Aorta (tissue), 5 donors: ENCODE measurements at regions not wholly inside any gene's neighbourhood (a gene's known extent, or its start where the extent isn't known, plus 50 kb on each side); places are given as distances from the start of the nearest gene placed in this dataset.
A peak's percentile ranks its signal among the peaks of the same experiment; 100 is the strongest.

ENCODE experiments used
- ATAC-seq: fragments of 200-7000 bp; cut with Tn5 transposase; one replicate; pipeline ENCODE4 v1.9.1; 2022; ENCODE audit warnings: moderate library complexity; ENCODE audit not compliant: low FRiP score
- DNase-seq, 2 donors: peaks; one replicate each; pipeline ENCODE4 v3.0.0-alpha.2; 2020
- H3K27ac ChIP-seq, 2 donors: one replicate each; pipeline ENCODE4 v1.5.1; 2013; ENCODE audit warnings: low read length in 2 of 2, mild to moderate bottlenecking in 2 of 2, moderate library complexity in 2 of 2, control low read depth in 1 of 2, inconsistent platforms in 1 of 2, low read depth in 1 of 2
- H3K27me3 ChIP-seq, 2 donors: one replicate each; pipeline ENCODE4 v1.6.1; 2013; ENCODE audit warnings: control low read depth in 1 of 2, low read length in 1 of 2, mild to moderate bottlenecking in 1 of 2, moderate library complexity in 1 of 2; ENCODE audit not compliant: insufficient read depth in 2 of 2, control insufficient read depth in 1 of 2
- H3K36me3 ChIP-seq, 2 donors: one replicate each; pipeline ENCODE4 v1.6.1; 2013; ENCODE audit warnings: control low read depth in 1 of 2, low read length in 1 of 2, mild to moderate bottlenecking in 1 of 2; ENCODE audit not compliant: insufficient read depth in 2 of 2, control insufficient read depth in 1 of 2
- H3K4me1 ChIP-seq, 2 donors: one replicate each; pipeline ENCODE4 v1.6.1; 2013; ENCODE audit warnings: low read length in 2 of 2, control low read depth in 1 of 2, mild to moderate bottlenecking in 1 of 2, moderate library complexity in 1 of 2; ENCODE audit not compliant: insufficient read depth in 2 of 2, control insufficient read depth in 1 of 2
- H3K4me3 ChIP-seq, 2 donors: one replicate each; pipeline ENCODE4 v1.5.1; 2013; ENCODE audit warnings: low read length in 2 of 2, control low read depth in 1 of 2, mild to moderate bottlenecking in 1 of 2
- H3K9me3 ChIP-seq: one replicate; pipeline ENCODE4 v1.6.1; 2013; ENCODE audit warnings: mild to moderate bottlenecking, low read length; ENCODE audit not compliant: control insufficient read depth
- WGBS, 2 donors: extraction: QIAGEN DNeasy Blood & Tissue Kit; methylation state at CpG; one replicate each; pipeline ENCODE4 v1.1.7; 2013; 5-methylcytosine and 5-hydroxymethylcytosine counted together
- intact Hi-C, 2 donors: fragments of 100-400 bp; cut with DNase I; formaldehyde crosslinking; loops; one replicate each; pipeline versions ENCODE4 v1.14.2 to v1.15.0; 2022
- donor health status: healthy with polysubstance abuse.
- donor health status: Bipolar disorder and iron deficiency.
- donor health status: DM: no; HTN: no; CAD: no.
- donor health status: DM: no; HTN: no; CAD: no.
- donor health status: DM: yes; HTN: yes; CAD: no.

DNA sequence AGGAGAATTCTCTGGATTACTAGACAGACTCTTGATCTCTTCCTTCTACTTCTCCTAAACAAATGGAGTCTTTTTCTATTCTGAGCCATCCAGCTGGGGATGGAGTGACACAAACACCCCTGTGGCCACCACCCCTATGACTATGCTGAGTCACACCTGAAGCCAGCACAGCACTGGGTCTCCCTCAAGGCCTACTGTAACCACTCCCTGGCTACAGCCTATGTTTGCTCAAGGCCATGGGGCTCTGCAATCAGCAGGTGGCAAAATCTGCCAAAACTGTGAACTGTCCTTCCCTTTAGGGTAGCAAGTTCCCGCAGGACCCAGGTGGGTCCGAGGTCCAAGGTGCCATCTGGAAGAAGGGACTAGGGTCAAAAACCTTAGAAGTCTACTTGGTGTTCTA lies 132.3 kb downstream of the TINAG start:
- Histone ChIP-seq H3K27ac (no peak overlapping the region), H3K4me3 (no peak overlapping the region), H3K4me1 (no peaks in the 10 kb centered on the region), H3K27me3 (no peaks in the 10 kb centered on the region), H3K9me3 (no peaks in the 10 kb centered on the region), H3K36me3 (no peaks in the 10 kb centered on the region)
- WGBS, 2 donors, result 88 to 92% methylated on average over 2 of the region's 2 CpGs
- DNase-seq (no peak), ATAC-seq (no peak)
- intact Hi-C loops, result no loop called here

- DNase-seq (peak in 1 of 2 donors; percentile 23), ATAC-seq (no peak)
- 90 to 96% methylated on average over 2 of the region's 2 CpGs for WGBS, 2 donors
- Histone ChIP-seq H3K4me3 (no peak overlapping the region), H3K27ac (no peak overlapping the region), H3K27me3 (no peaks in the 10 kb centered on the region), H3K9me3 (no peaks in the 10 kb centered on the region), H3K36me3 (no peaks in the 10 kb centered on the region), H3K4me1 (no peaks in the 10 kb centered on the region)
- intact Hi-C loops, result no loop called here
These were observed 132.8 kb downstream of the TINAG start for GRCh38 chr6:54441020-54441419.

- no peak overlapping the region for H3K27ac ChIP-seq
- no peaks in the 10 kb centered on the region for H3K36me3 ChIP-seq
- intact Hi-C loops, result no loop called here
- peak; percentile 41 for ATAC-seq
- H3K27me3 ChIP-seq, result no peaks in the 10 kb centered on the region
- no peaks in the 10 kb centered on the region for H3K9me3 ChIP-seq
- DNase-seq, result peak in 1 of 2 donors; percentile 32
- no peaks in the 10 kb centered on the region for H3K4me1 ChIP-seq
- no peak overlapping the region for H3K4me3 ChIP-seq
- 45 to 54% methylated on average over 7 of the region's 7 CpGs for WGBS, 2 donors
These were observed 133.5 kb downstream of the TINAG start for GRCh38 chr6:54441687-54442248.

DNA sequence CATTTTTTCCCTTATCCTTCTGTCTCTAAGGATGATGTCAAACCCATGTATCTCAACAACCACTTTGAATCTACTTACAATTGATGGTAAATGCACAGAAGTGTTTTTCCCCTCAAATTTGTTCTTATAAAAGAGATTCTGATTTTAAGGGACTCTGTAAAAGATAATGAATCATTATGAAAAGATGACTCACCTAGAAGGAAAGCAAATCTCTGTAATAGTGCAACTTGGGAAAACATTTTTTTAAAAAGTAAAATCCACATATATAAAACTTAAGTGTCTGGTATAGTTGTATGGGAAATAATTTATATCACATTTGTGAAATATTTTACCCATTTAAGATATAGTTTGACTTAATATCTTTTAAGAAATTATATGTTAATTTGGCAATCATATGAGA lies 137.0 kb downstream of the TINAG start:
- no peaks in the 10 kb centered on the region for H3K27me3 ChIP-seq
- H3K27ac ChIP-seq, result no peak overlapping the region
- no peaks in the 10 kb centered on the region for H3K4me1 ChIP-seq
- intact Hi-C loops, result no loop called here
- no peak overlapping the region for H3K4me3 ChIP-seq
- no peaks in the 10 kb centered on the region for H3K9me3 ChIP-seq
- ATAC-seq, result no peak
- DNase-seq, result no peak
- no peaks in the 10 kb centered on the region for H3K36me3 ChIP-seq

- intact Hi-C loops, result no loop called here
- DNase-seq (no peak), ATAC-seq (no peak)
- H3K4me1 ChIP-seq, result no peaks in the 10 kb centered on the region
- no peaks in the 10 kb centered on the region for H3K27me3 ChIP-seq
- H3K27ac ChIP-seq, result no peak overlapping the region
- no peaks in the 10 kb centered on the region for H3K36me3 ChIP-seq
- H3K4me3 ChIP-seq, result no peak overlapping the region
- H3K9me3 ChIP-seq, result no peaks in the 10 kb centered on the region
- 86 to 87% methylated on average over 4 of the region's 4 CpGs for WGBS, 2 donors
These were observed 140.4 kb downstream of the TINAG start for GRCh38 chr6:54448617-54449016.

- Histone ChIP-seq H3K4me1 (no peaks in the 10 kb centered on the region), H3K4me3 (no peak overlapping the region), H3K9me3 (no peaks in the 10 kb centered on the region), H3K27me3 (no peaks in the 10 kb centered on the region), H3K36me3 (no peaks in the 10 kb centered on the region), H3K27ac (no peak overlapping the region)
- DNase-seq, result no peak
- intact Hi-C loops, result no loop called here
- ATAC-seq, result no peak
These were observed 143.3 kb downstream of the TINAG start for GRCh38 chr6:54451516-54451915.

DNA sequence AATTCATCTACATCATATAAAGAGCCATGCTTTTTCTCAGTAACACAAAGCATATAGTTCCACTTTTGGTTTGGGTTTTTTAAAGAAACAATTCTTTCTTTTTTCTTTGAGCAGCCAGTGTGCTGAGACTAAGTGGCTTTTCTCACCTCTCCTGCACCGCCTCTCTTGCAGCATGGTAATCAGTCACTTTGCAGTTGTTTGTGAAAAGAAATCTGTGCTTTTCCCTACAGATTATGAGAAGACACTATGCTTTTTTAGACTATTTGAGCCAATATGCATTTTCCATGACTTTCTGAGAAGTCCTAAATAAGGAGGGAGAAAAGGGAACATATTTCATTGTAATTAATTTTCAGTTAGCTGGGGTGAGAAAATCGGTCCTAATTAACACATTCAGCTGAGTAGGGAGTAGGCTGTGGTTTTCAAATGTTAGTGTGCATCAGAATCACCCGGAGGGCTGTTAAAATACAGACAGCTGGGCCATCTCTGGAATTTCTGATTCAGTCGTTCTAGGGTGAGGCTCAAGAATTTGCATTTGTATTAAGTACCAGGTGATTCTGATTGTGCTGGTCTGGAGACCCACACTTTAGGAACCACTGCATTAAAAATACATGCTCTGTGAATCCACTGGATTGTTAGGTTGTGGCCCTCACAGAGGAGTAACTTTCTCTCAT lies 155.2 kb downstream of the TINAG start:
- no peaks in the 10 kb centered on the region for H3K9me3 ChIP-seq
- no peak overlapping the region for H3K27ac ChIP-seq
- ATAC-seq, result no peak
- no peak for DNase-seq
- no peaks in the 10 kb centered on the region for H3K4me1 ChIP-seq
- no peaks in the 10 kb centered on the region for H3K27me3 ChIP-seq
- 67 to 69% methylated on average over 4 of the region's 4 CpGs for WGBS, 2 donors
- intact Hi-C loops, result no loop called here
- H3K4me3 ChIP-seq, result no peak overlapping the region
- no peaks in the 10 kb centered on the region for H3K36me3 ChIP-seq

- no peaks in the 10 kb centered on the region for H3K4me1 ChIP-seq
- DNase-seq (no peak), ATAC-seq (no peak)
- H3K36me3 ChIP-seq, result no peaks in the 10 kb centered on the region
- no peaks in the 10 kb centered on the region for H3K27me3 ChIP-seq
- H3K27ac ChIP-seq, result no peak overlapping the region
- H3K4me3 ChIP-seq, result no peak overlapping the region
- 73 to 80% methylated on average over 3 of the region's 3 CpGs for WGBS, 2 donors
- no peaks in the 10 kb centered on the region for H3K9me3 ChIP-seq
- intact Hi-C loops, result no loop called here
These were observed 157.5 kb downstream of the TINAG start for GRCh38 chr6:54465649-54466300.

- DNase-seq, result no peak
- 90 to 93% methylated on average over 1 of the region's 1 CpG for WGBS, 2 donors
These were observed 159.1 kb downstream of the TINAG start for GRCh38 chr6:54467384-54467783.

More at GRCh38 chr6:54467384-54467783, 159.1 kb downstream of the TINAG start:
- intact Hi-C loops, result no loop called here
- H3K27ac ChIP-seq, result no peak overlapping the region
- no peaks in the 10 kb centered on the region for H3K9me3 ChIP-seq
- H3K27me3 ChIP-seq, result no peaks in the 10 kb centered on the region
- no peak overlapping the region for H3K4me3 ChIP-seq
- no peaks in the 10 kb centered on the region for H3K36me3 ChIP-seq
- no peak for ATAC-seq
- H3K4me1 ChIP-seq, result no peaks in the 10 kb centered on the region
